NCI-H345 treated with DMSO at 0.1 percent for 48 hours (cell line): ENCODE measurements at regions not wholly inside any gene's neighbourhood (a gene's known extent, or its start where the extent isn't known, plus 50 kb on each side); places are given as distances from the start of the nearest gene placed in this dataset.
"Not testable (repeated sequence)": the region's sequence is repeated elsewhere in the genome, so short reads cannot be mapped to it uniquely, and the experiment has no call there.

Source experiments
- DNase-seq: peaks from one replicate; lab custom pipeline; 2025; ENCODE audit not compliant: unreplicated experiment; lab: John Stamatoyannopoulos, UW

DNA sequence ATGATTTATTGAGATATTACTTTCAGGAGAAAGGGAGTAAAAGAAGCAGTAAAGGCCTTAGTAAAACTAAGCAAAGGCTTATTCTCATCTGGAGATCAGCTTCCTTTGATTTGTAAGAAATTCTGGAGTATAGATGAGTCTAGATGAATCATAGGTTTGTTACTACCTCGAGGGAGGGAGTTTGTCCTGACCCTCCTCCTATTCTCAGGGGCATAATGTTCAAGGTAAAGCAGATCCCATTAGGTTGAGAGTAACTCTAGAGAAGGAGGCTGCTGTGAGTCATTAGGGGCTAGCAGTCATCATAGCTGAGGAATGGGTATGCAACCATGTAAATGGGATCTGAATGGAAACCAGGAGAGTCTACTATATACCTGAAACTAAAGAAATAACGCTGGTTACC is 155.5 kb upstream of the MOCS2 start:
- DNase-seq, result no peak

- not testable (repeated sequence) for DNase-seq
These were observed 158.7 kb upstream of the MOCS2 start for GRCh38 chr5:53268241-53268640.

- no peak for DNase-seq
These were observed 166.1 kb upstream of the MOCS2 start for GRCh38 chr5:53275666-53276065.

DNA sequence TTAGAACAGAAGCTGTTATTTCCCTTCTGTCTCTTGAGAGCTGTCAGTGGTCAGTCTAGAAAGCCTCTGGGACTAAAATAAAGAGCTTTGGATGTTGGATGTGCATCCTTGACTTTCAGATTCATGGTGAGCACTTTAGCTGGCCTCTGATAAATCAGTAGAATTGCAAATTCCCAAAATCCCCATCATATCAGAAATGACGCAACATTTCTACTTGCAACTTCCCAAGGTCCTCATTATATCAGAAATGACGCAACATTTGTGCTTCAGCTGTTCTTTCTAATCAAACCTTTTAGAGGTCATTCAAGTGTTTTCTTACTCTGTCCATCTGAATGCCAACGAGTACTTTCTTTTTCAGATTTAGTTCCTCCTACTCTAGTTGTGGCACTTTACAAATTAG is 167.3 kb upstream of the MOCS2 start:
- no peak for DNase-seq

DNA sequence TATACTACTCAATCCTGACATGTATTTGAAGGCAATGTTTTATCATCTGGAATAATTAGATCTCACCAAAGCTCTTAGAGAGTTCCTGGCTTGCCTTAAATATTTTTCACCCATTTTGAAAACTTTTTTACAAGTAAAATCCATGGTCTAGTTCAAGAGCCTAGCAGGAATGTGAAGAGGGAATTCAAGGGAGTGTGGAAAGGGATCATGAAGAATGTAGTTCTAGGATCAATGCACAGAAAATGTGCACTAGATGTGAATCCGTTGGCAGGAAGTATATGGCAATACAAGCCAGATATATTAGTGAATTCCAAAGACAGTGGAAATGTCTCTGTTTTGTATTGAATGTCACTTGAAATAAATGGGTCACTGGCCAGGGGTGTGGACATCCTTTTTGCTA is 167.9 kb upstream of the MOCS2 start:
- DNase-seq, result no peak

GRCh38 chr5:53287573-53287972 is 178.0 kb upstream of the MOCS2 start:
- DNase-seq, result no peak

- no peak for DNase-seq
These were observed 179.0 kb upstream of the MOCS2 start for GRCh38 chr5:53288511-53288910.

DNA sequence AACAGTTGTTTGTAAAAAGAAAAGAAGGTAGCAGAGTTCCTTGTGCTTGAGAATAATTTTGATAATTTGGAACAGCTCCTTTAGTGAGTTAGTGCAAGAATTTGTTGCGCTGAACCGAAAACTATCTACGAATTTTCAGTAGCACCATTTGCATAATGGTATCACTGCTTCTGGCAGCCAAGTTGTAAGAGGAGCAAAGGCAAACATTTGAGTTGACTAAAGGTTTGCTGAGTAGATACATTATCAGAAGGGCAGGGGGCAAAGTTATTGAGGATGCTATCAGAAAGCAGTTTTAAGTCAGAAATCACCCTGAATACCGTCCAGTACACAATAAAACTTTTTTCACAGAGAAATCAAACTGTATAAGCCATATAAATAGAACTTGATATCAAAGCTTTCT is 181.5 kb upstream of the MOCS2 start:
- DNase-seq, result no peak

DNA sequence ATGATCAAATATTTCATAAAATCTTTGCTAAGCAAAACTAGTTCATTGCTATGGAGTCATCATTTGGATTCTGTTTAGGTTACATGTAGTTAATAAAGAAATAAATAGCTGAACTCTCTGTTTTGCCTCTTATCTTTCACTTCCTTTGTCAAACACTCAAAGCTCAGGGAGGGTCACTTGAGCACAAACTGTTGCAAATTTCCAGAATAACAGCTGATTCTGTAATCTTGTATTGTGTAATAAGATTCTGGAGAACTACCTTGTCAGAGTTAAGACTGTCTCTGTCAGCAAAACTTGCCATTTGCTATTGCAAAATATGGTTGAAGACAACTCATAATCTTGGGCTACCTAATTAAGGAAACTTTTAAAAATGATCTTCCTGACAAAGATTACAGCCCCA is 182.0 kb upstream of the MOCS2 start:
- no peak for DNase-seq

GRCh38 chr5:53298841-53299240 is 181.6 kb upstream of the FST start:
- no peak for DNase-seq

DNA sequence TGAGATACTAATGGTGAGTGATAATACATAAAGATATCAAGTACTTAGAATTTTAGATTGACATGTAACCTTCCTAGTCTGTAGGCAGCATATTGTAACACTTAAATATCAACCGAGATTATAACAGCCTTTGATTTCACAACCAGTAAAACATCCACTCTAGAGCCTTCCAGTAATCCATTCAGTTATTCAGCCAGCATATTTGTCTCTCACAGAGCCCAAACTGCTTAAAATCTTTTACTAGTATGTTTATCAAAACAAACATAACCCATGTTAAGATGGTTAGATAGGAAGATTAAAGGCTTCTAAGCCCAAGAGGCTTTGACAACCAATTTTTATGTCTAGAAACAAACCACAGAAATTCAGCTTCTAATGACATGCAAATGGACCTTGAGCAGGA is 177.9 kb upstream of the FST start:
- no peak for DNase-seq

DNA sequence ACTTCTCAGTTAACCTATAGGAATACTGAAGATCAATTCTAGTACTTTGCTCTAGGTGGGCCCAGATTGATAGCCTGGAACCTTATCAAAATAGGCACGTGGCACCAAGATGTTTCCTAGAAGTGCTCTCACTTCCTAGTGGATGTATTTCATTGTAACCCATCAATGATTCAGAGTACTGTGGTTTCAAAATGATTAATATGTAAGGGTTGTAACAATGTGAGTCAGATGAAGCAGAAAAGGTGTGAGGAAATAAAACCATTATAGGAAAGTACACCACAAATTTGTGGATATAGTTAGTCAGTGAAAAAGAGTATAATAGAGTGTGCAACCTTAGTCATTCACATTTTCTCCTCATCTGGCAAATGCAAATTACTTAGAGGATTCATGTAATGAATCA is 177.3 kb upstream of the FST start:
- no peak for DNase-seq

GRCh38 chr5:53305316-53305715 is 175.1 kb upstream of the FST start:
- DNase-seq, result not testable (repeated sequence)

DNA sequence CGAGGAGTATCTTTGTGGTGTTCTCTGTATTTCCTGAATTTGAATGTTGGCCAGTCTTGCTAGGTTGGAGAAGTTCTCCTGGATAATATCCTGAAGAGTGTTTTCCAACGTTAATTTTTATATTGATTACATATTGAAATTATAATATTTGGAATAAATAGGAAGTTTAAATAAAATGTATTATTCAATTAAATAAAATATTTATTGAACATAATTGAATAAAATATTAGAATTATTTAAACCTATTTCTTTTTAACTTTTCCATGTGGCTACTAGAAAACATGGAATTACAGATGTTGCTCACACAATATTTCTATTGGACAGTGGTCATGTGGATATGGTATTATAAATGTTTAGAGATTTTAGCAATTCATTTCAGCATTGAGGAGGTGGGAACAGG is 170.8 kb upstream of the FST start:
- no peak for DNase-seq

DNA sequence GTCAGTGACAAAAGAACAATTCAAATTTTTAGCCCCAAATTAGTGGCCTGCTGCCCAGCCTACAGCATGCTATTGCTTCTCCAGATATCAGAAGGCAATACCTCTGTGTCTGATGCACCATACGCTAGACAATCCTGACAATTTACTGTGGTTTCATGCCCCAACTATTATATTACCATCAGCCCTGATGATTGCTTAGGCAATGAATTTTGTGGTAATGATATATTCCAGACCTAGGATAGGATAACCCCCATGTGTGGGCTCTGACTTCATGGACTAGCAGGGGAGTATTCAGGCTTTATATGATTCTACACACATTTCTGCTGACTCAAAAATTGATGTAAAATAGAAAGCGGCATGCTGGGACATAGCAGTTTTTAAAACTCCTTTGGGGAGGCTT is 168.7 kb upstream of the FST start:
- DNase-seq, result no peak

DNA sequence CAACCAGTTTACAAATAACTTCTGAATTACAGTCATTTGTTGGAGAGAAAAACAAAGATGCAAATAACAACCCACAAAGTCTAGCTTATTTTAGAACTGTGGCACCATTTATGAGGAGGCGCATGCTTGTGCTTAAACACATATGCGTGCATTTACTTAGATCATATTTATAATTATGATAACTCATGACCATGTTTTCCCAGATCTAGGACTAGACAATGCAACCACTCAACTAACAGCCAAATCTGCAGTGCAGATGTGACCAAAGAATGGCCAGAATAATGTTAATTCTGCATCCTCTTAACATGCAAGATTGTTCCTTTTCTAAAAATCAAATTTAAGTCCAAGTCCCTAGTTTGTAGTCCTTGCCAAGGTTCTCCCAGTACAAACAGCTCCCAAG is 167.3 kb upstream of the FST start:
- no peak for DNase-seq

DNA sequence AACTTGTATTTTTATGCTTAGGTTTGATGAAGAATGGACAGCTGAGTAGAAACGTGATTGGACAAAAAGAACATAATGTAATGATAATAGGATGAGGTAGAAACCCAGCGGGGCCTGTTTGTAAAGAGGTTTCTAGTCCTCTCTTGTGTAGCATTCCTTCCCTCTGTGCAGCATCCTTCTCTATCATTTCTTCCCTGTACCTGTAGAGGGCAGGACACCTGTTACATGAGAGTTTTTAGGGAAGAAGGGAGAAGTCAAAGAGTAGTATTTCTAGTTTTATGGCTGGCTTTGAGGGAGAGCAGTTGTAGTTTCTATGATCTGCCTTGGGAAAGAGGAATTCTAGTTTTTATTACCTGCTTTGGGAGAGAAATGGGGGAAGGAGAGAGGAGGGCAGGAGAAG is 162.1 kb upstream of the FST start:
- no peak for DNase-seq

- DNase-seq, result no peak
These were observed 161.1 kb upstream of the FST start for GRCh38 chr5:53319315-53319714.

DNA sequence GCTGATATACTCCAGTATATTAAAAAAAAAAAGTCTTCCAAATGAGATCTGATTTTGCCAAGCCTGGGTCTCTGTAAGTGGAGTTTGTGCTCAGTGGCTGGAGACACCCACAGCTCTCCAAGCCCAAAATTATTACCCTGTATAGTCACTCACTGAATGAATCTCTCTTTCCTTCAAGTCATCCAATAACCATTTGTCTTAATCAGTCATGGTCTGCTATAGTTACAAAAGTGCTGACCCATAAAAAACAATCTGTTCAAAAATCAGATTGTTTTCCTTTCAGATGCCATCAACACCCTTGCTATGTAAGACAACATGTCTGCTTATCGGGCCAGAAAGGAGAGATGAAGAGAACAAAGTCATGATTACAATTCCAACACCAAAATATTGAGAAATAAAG is 159.4 kb upstream of the FST start:
- DNase-seq, result no peak

DNA sequence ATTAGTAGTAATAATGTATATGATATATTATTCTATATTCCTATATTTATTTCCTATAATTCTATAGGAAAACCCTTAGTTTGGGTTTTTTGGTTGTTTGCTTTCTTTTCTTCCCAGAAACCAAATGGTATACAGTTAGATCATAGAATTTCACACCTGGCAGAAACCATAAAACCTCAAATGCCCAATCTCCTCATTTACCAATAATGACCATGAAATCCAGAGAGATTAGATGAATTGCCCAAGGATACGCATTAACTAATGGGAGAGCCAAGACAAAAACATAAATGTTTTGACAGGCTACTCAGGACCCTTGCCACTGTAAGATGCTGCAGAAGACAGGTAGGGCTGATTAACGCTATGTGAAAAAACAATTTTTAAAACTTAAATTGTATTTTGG is 158.7 kb upstream of the FST start:
- no peak for DNase-seq

DNA sequence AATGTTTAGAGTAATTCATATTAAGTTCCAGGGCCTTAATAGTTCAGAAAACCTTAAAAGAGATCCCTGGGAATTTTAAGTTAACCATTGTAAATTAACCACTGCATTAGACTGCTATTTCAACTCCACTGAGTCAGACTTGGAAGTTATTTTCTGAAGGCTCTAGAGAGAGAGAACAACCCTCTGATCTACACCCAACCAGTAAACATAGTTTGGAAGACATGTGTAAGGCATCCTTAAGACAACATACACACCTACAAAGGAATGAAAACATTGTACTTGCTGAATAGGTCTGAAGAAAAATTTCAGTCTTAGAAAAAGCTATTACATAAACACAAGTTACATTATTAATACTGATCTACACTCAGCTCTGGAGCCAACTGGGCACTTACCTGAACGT is 158.2 kb upstream of the FST start:
- no peak for DNase-seq

DNA sequence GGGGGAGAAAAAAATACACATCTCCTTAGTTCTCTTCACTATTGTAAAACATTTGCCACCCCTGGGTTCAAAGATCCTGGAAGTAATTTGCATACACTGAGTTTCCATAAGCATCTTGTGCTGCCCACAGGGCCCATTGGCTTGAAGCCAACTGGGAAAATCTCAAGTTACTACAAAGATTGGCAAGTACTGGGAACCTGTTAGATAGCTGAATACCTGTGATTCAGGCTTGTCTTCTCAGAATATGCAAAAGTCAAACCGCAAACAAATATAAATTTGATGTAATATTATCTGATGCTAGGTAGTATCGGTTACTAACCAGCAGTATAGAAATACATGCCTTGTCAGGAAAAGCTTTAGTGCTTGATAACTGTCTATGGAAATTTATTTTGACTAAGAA is 156.9 kb upstream of the FST start:
- DNase-seq, result no peak

DNA sequence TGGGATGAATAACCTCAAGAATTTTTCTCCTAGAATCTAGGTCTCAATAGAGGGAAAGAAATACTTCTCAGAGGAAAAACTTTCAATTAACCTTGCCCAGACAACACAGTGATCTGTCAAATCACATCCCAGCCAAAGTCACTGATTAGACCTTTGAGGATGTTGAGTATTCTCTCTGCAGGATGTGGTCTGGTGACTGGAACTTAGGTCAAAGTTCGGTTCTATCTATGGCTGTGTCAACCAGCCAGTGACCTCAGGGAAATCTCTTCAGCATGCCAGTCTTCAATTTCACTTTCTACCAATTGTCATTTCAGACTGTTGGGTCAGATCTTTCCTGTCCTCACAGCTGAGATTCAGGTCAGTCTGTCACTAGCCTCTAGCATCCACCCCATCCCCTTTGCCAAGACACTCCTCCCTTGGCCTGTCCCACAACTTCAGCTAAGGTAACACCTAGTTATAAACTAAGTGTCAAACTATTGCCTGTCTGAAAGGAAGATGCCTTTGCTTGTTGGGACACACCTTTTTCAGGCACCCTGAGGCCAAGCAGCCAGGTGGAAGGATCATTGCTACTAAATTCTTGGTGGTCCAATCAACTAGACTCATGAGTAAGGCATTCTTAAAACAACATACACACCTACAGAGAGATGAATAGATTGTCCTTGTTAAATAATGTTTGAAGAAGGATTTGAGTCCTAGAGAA is 156.3 kb upstream of the FST start:
- DNase-seq, result no peak
